RWPE2 (cell line): ENCODE measurements at regions not wholly inside any gene's neighbourhood (a gene's known extent, or its start where the extent isn't known, plus 50 kb on each side); places are given as distances from the start of the nearest gene placed in this dataset.

Source experiments
- ATAC-seq: fragments of 200-7000 bp; cut with Tn5 transposase; 3 replicates; pipeline ENCODE4 v1.9.1; 2021; ENCODE audit warnings: low read depth
- DNase-seq: peaks from one replicate; pipeline ENCODE4 v3.0.0-alpha.2; 2020; ENCODE audit warnings: low spot score
- H3K27ac ChIP-seq: fragments of 450-650 bp; 2 replicates; pipeline ENCODE4 v1.5.1; 2017; ENCODE audit warnings: mild to moderate bottlenecking; ENCODE audit not compliant: poor library complexity, severe bottlenecking
- H3K27me3 ChIP-seq: fragments of 250-450 bp; sonication (Bioruptor Pico); 2 replicates; pipeline ENCODE4 v1.5.1; 2021; ENCODE audit warnings: mild to moderate bottlenecking, moderate library complexity; ENCODE audit not compliant: insufficient read depth, poor library complexity, severe bottlenecking
- H3K36me3 ChIP-seq: fragments of 250-450 bp; sonication (Bioruptor Pico); 2 replicates; pipeline ENCODE4 v1.5.1; 2020; ENCODE audit warnings: low read depth, mild to moderate bottlenecking, moderate library complexity
- H3K4me1 ChIP-seq: fragments of 250-450 bp; sonication (Bioruptor Pico); 2 replicates; pipeline ENCODE4 v1.5.1; 2021; ENCODE audit warnings: mild to moderate bottlenecking, moderate library complexity; ENCODE audit not compliant: insufficient read depth, poor library complexity, severe bottlenecking
- H3K4me3 ChIP-seq: fragments of 250-450 bp; sonication (Bioruptor Pico); 2 replicates; pipeline ENCODE4 v1.5.1; 2021; ENCODE audit warnings: mild to moderate bottlenecking, moderate library complexity; ENCODE audit not compliant: severe bottlenecking
- H3K9me3 ChIP-seq: fragments of 250-450 bp; sonication (Bioruptor Pico); 2 replicates; pipeline ENCODE4 v1.5.1; 2021; ENCODE audit warnings: mild to moderate bottlenecking, moderate library complexity; ENCODE audit not compliant: severe bottlenecking
- TF ChIP-seq, protein P1 (sequence below): fragments of 450-650 bp; IDR thresholded peaks from one replicate; pipeline ENCODE4 v1.5.1; 2017; ENCODE audit warnings: mild to moderate bottlenecking, moderate library complexity; ENCODE audit not compliant: poor library complexity, severe bottlenecking

DNA sequence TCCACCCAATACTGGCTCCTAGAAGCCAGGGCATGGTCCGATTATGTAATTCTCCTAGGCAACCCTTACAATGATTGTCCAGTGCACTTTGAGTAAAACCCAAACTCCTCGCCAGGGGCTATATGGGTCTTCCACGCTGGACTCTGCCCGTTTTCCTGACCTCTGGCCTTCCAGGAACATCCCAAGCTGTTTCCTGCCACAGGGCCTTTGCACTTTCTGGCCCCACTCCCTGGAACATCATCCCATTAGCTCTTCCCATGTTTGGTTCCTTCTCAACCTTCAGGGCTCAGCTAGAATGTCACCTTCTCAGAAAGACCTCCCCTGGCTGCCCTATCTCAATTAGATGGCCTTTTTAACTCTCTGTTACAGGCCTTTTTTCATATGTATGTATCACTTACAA is 85.4 kb downstream of the IRF2BPL start:
- ATAC-seq (no peak), DNase-seq (no peak)
- H3K27me3 ChIP-seq: no peaks in the 10 kb centered on the region
- no peak overlapping the region for H3K4me3 ChIP-seq
- no peaks in the 10 kb centered on the region for H3K9me3 ChIP-seq
- H3K36me3 ChIP-seq: no peaks in the 10 kb centered on the region
- H3K4me1 ChIP-seq: peaks cover 22% of the 10 kb centered on the region
- TF ChIP-seq, protein P1, sequence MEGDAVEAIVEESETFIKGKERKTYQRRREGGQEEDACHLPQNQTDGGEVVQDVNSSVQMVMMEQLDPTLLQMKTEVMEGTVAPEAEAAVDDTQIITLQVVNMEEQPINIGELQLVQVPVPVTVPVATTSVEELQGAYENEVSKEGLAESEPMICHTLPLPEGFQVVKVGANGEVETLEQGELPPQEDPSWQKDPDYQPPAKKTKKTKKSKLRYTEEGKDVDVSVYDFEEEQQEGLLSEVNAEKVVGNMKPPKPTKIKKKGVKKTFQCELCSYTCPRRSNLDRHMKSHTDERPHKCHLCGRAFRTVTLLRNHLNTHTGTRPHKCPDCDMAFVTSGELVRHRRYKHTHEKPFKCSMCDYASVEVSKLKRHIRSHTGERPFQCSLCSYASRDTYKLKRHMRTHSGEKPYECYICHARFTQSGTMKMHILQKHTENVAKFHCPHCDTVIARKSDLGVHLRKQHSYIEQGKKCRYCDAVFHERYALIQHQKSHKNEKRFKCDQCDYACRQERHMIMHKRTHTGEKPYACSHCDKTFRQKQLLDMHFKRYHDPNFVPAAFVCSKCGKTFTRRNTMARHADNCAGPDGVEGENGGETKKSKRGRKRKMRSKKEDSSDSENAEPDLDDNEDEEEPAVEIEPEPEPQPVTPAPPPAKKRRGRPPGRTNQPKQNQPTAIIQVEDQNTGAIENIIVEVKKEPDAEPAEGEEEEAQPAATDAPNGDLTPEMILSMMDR: no peak
- no peak overlapping the region for H3K27ac ChIP-seq

DNA sequence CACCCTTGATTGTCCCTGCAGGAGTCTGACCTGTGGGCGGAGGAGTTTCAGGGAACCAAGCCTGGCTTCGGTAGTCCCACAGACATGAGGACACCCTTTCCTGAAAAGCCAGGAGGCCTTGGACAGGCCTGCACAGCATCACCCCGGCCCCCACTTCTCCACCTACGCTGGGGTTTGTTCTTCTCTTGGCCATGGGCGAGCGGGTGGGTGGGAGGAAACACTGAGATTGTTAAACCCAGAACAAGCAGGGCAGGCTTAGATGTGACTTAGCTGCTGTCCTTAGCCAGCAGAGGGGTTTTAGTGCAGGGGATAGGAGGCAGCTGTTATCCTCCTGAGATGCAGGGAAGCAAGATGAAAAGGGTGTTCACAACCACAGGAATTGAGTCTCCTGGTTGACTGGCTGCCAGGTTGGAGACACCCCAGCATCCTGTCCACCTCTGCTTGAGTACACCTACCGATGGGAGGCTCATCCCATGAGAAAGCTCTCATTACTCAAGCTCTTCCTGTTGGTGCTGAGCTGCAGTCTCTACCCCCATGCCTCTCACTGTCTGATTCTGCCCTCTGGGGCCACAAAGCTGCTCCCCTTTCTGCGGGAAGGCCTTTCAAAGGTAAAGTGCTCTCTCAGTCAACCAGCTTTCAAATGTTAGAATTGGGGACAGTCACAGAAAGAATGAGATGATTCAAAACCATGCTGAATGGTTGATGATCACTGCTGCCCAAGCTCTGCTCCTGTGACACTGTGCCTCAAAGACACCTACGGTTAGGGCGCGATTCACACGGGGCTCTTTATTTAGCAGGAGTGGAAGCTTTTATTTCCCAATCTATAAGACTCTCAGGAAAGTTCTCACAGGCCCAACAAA is 86.3 kb downstream of the IRF2BPL start:
- DNase-seq: no peak
- Histone ChIP-seq H3K4me3 (no peak overlapping the region), H3K9me3 (no peaks in the 10 kb centered on the region), H3K36me3 (no peaks in the 10 kb centered on the region), H3K27ac (no peak overlapping the region), H3K4me1 (peaks cover 25% of the 10 kb centered on the region), H3K27me3 (no peaks in the 10 kb centered on the region)
- TF ChIP-seq, protein P1: no peak
- ATAC-seq: no peak

DNA sequence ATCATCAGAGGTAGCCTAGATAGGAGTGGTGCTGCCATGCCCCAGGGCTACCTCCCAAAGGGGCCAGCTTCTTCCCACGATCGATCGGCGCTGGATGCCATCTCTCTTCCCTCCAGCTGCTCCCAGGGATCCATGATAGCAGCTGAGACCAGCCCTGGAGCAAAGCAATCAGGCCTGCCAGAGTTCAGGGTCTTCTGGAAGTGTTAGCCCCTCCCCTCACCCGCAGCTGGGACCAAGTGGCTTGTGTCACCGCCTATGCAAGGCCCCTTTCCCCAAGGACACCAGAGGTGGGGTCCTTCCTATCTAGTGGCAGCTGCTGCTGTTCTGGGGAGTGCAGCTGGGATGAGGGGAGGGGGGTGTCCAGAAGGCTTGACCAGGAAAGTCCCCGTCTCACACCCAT is 87.0 kb downstream of the IRF2BPL start:
- Histone ChIP-seq H3K4me1 (peaks cover 20% of the 10 kb centered on the region), H3K27ac (no peak overlapping the region), H3K4me3 (no peak overlapping the region), H3K36me3 (no peaks in the 10 kb centered on the region), H3K9me3 (no peaks in the 10 kb centered on the region), H3K27me3 (no peaks in the 10 kb centered on the region)
- no peak for DNase-seq
- no peak for ATAC-seq
- TF ChIP-seq, protein P1: no peak

DNA sequence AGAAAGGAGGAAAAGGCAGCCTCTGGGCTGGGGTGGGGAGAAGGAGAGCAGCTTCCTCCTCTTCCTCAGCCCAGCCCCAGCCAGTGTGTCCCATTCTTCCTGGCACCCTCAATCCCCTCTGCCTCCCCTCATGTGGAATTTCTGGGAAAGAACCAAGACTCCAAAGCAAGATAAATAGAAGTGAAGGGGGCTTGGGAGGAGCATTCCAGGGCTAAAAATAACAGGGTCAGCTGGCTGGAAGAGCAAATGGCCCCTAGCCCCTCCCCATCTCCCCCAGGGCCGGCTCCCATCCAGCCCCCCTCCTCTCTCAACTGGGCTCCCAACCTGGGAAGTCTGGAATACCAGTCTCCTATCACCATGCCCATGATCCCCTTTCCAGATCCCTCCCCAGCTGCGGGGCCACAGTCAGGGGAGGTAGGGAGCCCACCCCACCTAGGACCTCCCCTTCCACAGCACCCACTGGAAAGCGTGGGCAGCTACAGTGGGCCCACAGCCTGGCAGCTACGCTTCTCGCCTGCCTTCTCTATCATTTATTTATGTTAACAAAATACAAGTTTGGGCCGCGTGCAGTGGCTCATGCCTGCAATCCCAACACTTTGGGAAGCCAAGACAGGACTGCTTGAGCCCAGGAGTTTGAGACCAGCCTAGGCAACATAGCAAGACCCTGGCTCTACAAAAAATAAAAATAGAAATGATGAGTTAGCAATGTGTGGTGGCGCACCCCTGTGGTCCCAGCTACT is 88.3 kb downstream of the IRF2BPL start:
- Histone ChIP-seq H3K4me1 (peaks cover 17% of the 10 kb centered on the region), H3K27me3 (no peaks in the 10 kb centered on the region), H3K4me3 (no peak overlapping the region), H3K36me3 (no peaks in the 10 kb centered on the region), H3K27ac (no peak overlapping the region), H3K9me3 (no peaks in the 10 kb centered on the region)
- ATAC-seq (no peak), DNase-seq (no peak)
- TF ChIP-seq, protein P1: no peak
